SK-N-SH treated with all-trans-retinoic acid at 6 μM for 48 hours (cell line): ENCODE measurements at regions not wholly inside any gene's neighbourhood (a gene's known extent, or its start where the extent isn't known, plus 50 kb on each side); places are given as distances from the start of the nearest gene placed in this dataset.

Experiments
- ATAC-seq: fragments of 200-7000 bp; cut with Tn5 transposase; 3 replicates; pipeline ENCODE4 v1.9.1; 2020; ENCODE audit warnings: mild to moderate bottlenecking, moderate library complexity
- ARNTL ChIP-seq: fragments of 450-650 bp; formaldehyde crosslinking; IDR thresholded peaks from 2 replicates; pipeline ENCODE4 v1.5.0; 2020; ENCODE audit warnings: low read depth, mild to moderate bottlenecking, moderate library complexity, borderline replicate concordance
- BACH2 ChIP-seq: fragments of 250-450 bp; sonication (Bioruptor Pico); IDR thresholded peaks from 2 replicates; pipeline ENCODE4 v1.9.0; 2021; ENCODE audit warnings: mild to moderate bottlenecking, borderline replicate concordance
- CREB5 ChIP-seq: fragments of 250-450 bp; sonication (Bioruptor Pico); IDR thresholded peaks from 2 replicates; pipeline ENCODE4 v1.5.1; 2020; ENCODE audit warnings: low read depth, mild to moderate bottlenecking, moderate library complexity
- CSDC2 ChIP-seq: fragments of 250-450 bp; sonication (Bioruptor Pico); IDR thresholded peaks from 2 replicates; pipeline ENCODE4 v1.5.0; 2020; ENCODE audit warnings: mild to moderate bottlenecking, moderate library complexity
- CSRNP3 ChIP-seq: fragments of 250-450 bp; sonication (Bioruptor Pico); IDR thresholded peaks from 2 replicates; pipeline ENCODE4 v1.5.1; 2021; ENCODE audit warnings: mild to moderate bottlenecking, moderate library complexity
- ESRRG ChIP-seq: fragments of 250-450 bp; sonication (Bioruptor Pico); IDR thresholded peaks from 2 replicates; pipeline ENCODE4 v1.6.1; 2021; ENCODE audit warnings: mild to moderate bottlenecking
- GLIS3 ChIP-seq: fragments of 250-450 bp; sonication (Bioruptor Pico); IDR thresholded peaks from 2 replicates; pipeline ENCODE4 v1.5.0; 2020; ENCODE audit warnings: mild to moderate bottlenecking, moderate library complexity
- ISL1 ChIP-seq: fragments of 250-450 bp; sonication (Bioruptor Pico); IDR thresholded peaks from 2 replicates; pipeline ENCODE4 v2.1.2; 2022; ENCODE audit warnings: mild to moderate bottlenecking, moderate library complexity
- OSR1 ChIP-seq: fragments of 250-450 bp; sonication (Bioruptor Pico); IDR thresholded peaks from 2 replicates; pipeline ENCODE4 v1.8.0; 2022; ENCODE audit warnings: moderate library complexity, mild to moderate bottlenecking, inconsistent platforms
- POU6F1 ChIP-seq: fragments of 250-450 bp; sonication (Bioruptor Pico); IDR thresholded peaks from 2 replicates; pipeline ENCODE4 v1.8.0; 2021; ENCODE audit warnings: low read depth, mild to moderate bottlenecking, moderate library complexity, borderline replicate concordance
- PPARA ChIP-seq: fragments of 250-450 bp; sonication (Bioruptor Pico); IDR thresholded peaks from 2 replicates; pipeline ENCODE4 v1.5.0; 2020; ENCODE audit warnings: mild to moderate bottlenecking, borderline replicate concordance
- RARB ChIP-seq: fragments of 250-450 bp; sonication (Bioruptor Pico); IDR thresholded peaks from 2 replicates; pipeline ENCODE4 v1.8.0; 2021; ENCODE audit warnings: mild to moderate bottlenecking, moderate library complexity
- SNAI2 ChIP-seq: fragments of 250-450 bp; sonication (Bioruptor Pico); IDR thresholded peaks from 2 replicates; pipeline ENCODE4 v1.5.0; 2020; ENCODE audit warnings: mild to moderate bottlenecking, moderate library complexity
- TCF4 ChIP-seq: fragments of 250-450 bp; sonication (Bioruptor Pico); IDR thresholded peaks from 2 replicates; pipeline ENCODE4 v1.8.0; 2021; ENCODE audit warnings: mild to moderate bottlenecking, moderate library complexity, borderline replicate concordance
- TOX ChIP-seq: fragments of 250-450 bp; sonication (Bioruptor Pico); IDR thresholded peaks from 2 replicates; pipeline ENCODE4 v1.8.0; 2021; ENCODE audit warnings: mild to moderate bottlenecking, moderate library complexity, borderline replicate concordance
- TSHZ2 ChIP-seq: fragments of 250-450 bp; sonication (Bioruptor Pico); IDR thresholded peaks from 2 replicates; pipeline ENCODE4 v1.5.0; 2020; ENCODE audit warnings: mild to moderate bottlenecking, moderate library complexity
- ZFP3 ChIP-seq: fragments of 250-450 bp; sonication (Bioruptor Pico); IDR thresholded peaks from 2 replicates; pipeline ENCODE4 v1.5.0; 2020; ENCODE audit warnings: mild to moderate bottlenecking, moderate library complexity
- ZFP30 ChIP-seq: fragments of 450-650 bp; formaldehyde crosslinking; IDR thresholded peaks from 2 replicates; pipeline ENCODE4 v1.5.0; 2022; ENCODE audit warnings: mild to moderate bottlenecking, moderate library complexity
- ZNF565 ChIP-seq: fragments of 450-650 bp; formaldehyde crosslinking; conservative IDR thresholded peaks from 2 replicates; pipeline ENCODE4 v1.5.0; 2020; ENCODE audit warnings: low read depth, mild to moderate bottlenecking, moderate library complexity
- ZNF70 ChIP-seq: fragments of 450-650 bp; formaldehyde crosslinking; IDR thresholded peaks from 2 replicates; pipeline ENCODE4 v1.5.0; 2020; ENCODE audit warnings: mild to moderate bottlenecking, moderate library complexity
- ZNF8 ChIP-seq: fragments of 450-650 bp; formaldehyde crosslinking; IDR thresholded peaks from 2 replicates; pipeline ENCODE4 v1.5.0; 2020; ENCODE audit warnings: mild to moderate bottlenecking, moderate library complexity

- no peak for ATAC-seq
- TF ChIP-seq ZNF70 (CRISPR knock-in tag) (no peak), TSHZ2 (no peak), OSR1 (CRISPR knock-in tag) (no peak), RARB (no peak), CSDC2 (CRISPR knock-in tag) (no peak), PPARA (no peak), BACH2 (CRISPR knock-in tag) (no peak), ZNF8 (CRISPR knock-in tag) (no peak), ARNTL (no peak), ESRRG (CRISPR knock-in tag) (no peak), ISL1 (CRISPR knock-in tag) (no peak), POU6F1 (CRISPR knock-in tag) (no peak)
- TF ChIP-seq, all 23 proteins: peak for 0
Observed at GRCh38 chr19:28453420-28453819, 759.5 kb downstream of the UQCRFS1 start.

- ATAC-seq, result no peak
- TF ChIP-seq ZFP30 (CRISPR knock-in tag) (no peak), POU6F1 (CRISPR knock-in tag) (no peak), ARNTL (no peak), BACH2 (CRISPR knock-in tag) (no peak), SNAI2 (CRISPR knock-in tag) (no peak), RARB (no peak), PPARA (no peak), TOX (CRISPR knock-in tag) (no peak)
Observed at GRCh38 chr19:28449803-28450202, 763.1 kb downstream of the UQCRFS1 start.

- TF ChIP-seq BACH2 (CRISPR knock-in tag), result no peak
- TF ChIP-seq CREB5, result no peak
- TF ChIP-seq OSR1 (CRISPR knock-in tag), result no peak
- TF ChIP-seq GLIS3 (CRISPR knock-in tag), result no peak
- TF ChIP-seq PPARA, result no peak
- no peak for TF ChIP-seq ZNF8 (CRISPR knock-in tag)
- no peak for TF ChIP-seq ZFP3
- TF ChIP-seq ZNF565 (CRISPR knock-in tag), result no peak
- TF ChIP-seq TSHZ2, result no peak
- no peak for TF ChIP-seq TOX (CRISPR knock-in tag)
- no peak for TF ChIP-seq POU6F1 (CRISPR knock-in tag)
- no peak for TF ChIP-seq RARB
- no peak for TF ChIP-seq TCF4 (CRISPR knock-in tag)
- TF ChIP-seq ARNTL, result no peak
- no peak for TF ChIP-seq ESRRG (CRISPR knock-in tag)
- no peak for TF ChIP-seq SNAI2 (CRISPR knock-in tag)
- TF ChIP-seq CSRNP3 (CRISPR knock-in tag), result no peak
- no peak for ATAC-seq
Observed at GRCh38 chr19:28446511-28446910, 766.4 kb downstream of the UQCRFS1 start.
